GM23338 (cell line): ENCODE measurements at regions not wholly inside any gene's neighbourhood (a gene's known extent, or its start where the extent isn't known, plus 50 kb on each side); places are given as distances from the start of the nearest gene placed in this dataset.

Experiments used
- CREB1 ChIP-seq: fragments of 250-450 bp; sonication (Bioruptor Pico); IDR thresholded peaks from 2 replicates; pipeline ENCODE4 v1.5.0; 2020; ENCODE audit warnings: low read depth, mild to moderate bottlenecking, moderate library complexity
- POLR2AphosphoS5 ChIP-seq: IDR thresholded peaks from 2 replicates; pipeline ENCODE4 v1.6.1; 2016; ENCODE audit warnings: antibody characterized with exemption, low read depth
- ZNF462 ChIP-seq: fragments of 250-450 bp; sonication (Bioruptor Pico); IDR thresholded peaks from 2 replicates; pipeline ENCODE4 v1.5.0; 2020; ENCODE audit warnings: mild to moderate bottlenecking, moderate library complexity
- TF ChIP-seq, protein P1 (sequence below), 2 experiments: fragments of 200-600 bp in 1 of 2; sonication (generic) in 1 of 2; conservative IDR thresholded peaks; 2 replicates each; pipeline versions ENCODE4 v1.5.1 to v1.6.1; 2016 to 2017; ENCODE audit warnings: antibody characterized with exemption in 2 of 2, low read depth in 2 of 2, mild to moderate bottlenecking in 2 of 2, moderate library complexity in 1 of 2

DNA sequence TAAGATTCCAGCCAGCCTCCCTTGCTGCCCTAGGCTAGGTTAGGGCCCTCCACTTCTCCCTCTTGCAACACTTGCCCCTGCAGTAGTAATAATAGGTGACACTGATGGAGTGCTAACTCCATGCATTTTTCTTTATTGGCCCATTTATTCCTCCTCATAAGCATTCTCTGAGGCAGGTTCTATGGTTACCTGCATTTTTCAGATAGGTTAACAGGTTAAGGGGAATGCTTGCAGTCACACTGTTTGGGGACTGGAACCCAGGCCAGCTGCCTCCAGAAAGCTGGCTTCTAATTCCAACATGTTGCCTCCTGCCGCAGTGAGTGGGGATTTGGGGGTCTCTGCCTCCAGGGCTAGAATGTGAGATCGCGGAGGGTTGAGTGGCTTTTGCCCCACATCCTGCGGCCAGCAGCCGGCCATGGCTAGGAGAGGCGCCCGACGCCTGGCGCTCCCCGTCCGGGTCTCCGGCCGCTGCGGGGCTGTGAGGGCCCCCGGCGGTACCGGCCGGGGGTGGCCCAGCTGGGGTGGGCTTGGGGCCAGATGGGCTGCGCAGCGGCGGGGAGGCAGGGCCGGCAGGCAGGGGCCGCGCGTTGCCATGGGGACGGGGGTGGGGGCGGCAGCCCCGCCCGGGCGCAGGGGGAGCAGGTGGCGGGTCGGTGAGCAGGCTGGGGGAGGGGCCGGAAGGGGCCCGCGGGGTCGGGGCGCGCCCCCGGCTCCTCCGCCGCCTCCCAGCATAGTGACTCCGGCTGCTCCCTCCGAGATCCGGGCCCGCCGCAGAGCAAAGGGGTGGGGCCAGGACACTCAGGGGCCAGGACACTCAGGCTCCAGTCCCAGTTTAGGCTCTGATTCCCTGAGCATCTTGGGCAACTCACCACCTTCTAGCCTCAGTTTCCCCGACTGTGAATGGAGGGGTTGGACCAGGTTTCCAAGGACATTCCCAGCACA lies 68.4 kb upstream of the SSBP3 start:
- TF ChIP-seq, protein P1, sequence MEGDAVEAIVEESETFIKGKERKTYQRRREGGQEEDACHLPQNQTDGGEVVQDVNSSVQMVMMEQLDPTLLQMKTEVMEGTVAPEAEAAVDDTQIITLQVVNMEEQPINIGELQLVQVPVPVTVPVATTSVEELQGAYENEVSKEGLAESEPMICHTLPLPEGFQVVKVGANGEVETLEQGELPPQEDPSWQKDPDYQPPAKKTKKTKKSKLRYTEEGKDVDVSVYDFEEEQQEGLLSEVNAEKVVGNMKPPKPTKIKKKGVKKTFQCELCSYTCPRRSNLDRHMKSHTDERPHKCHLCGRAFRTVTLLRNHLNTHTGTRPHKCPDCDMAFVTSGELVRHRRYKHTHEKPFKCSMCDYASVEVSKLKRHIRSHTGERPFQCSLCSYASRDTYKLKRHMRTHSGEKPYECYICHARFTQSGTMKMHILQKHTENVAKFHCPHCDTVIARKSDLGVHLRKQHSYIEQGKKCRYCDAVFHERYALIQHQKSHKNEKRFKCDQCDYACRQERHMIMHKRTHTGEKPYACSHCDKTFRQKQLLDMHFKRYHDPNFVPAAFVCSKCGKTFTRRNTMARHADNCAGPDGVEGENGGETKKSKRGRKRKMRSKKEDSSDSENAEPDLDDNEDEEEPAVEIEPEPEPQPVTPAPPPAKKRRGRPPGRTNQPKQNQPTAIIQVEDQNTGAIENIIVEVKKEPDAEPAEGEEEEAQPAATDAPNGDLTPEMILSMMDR (conservative IDR thresholded peaks at IDR 0.05; ENCODE audit: low read depth in 2 of 2), result no peak
- no peak for TF ChIP-seq ZNF462
- TF ChIP-seq CREB1 (CRISPR knock-in tag), result no peak
- no peak for TF ChIP-seq POLR2AphosphoS5
